IPS-20b (cell line): ENCODE measurements at regions not wholly inside any gene's neighbourhood (a gene's known extent, or its start where the extent isn't known, plus 50 kb on each side); places are given as distances from the start of the nearest gene placed in this dataset.

Experiments
- H3K27ac ChIP-seq: one replicate; pipeline ENCODE4 v1.5.1; 2013; ENCODE audit warnings: low read length
- H3K27me3 ChIP-seq: 2 replicates; pipeline ENCODE4 v1.6.1; 2013; ENCODE audit warnings: mild to moderate bottlenecking, low read length, inconsistent platforms; ENCODE audit not compliant: insufficient read depth
- H3K36me3 ChIP-seq: 2 replicates; pipeline ENCODE4 v1.6.1; 2013; ENCODE audit warnings: low read depth, mild to moderate bottlenecking, inconsistent platforms, low read length, moderate library complexity; ENCODE audit not compliant: insufficient read depth
- H3K4me1 ChIP-seq: 2 replicates; pipeline ENCODE4 v1.6.1; 2013; ENCODE audit warnings: mild to moderate bottlenecking, control low read depth, inconsistent platforms, low read length, moderate library complexity; ENCODE audit not compliant: insufficient read depth
- H3K4me3 ChIP-seq: 2 replicates; pipeline ENCODE4 v1.5.1; 2013; ENCODE audit warnings: mild to moderate bottlenecking, low read length, inconsistent platforms
- H3K9ac ChIP-seq: 2 replicates; pipeline ENCODE4 v1.6.1; 2013; ENCODE audit warnings: low read depth, mild to moderate bottlenecking, inconsistent platforms, low read length, moderate library complexity
- H3K9me3 ChIP-seq: 2 replicates; pipeline ENCODE4 v1.6.1; 2013; ENCODE audit warnings: mild to moderate bottlenecking, low read depth, low read length, inconsistent platforms; ENCODE audit not compliant: insufficient read depth

DNA sequence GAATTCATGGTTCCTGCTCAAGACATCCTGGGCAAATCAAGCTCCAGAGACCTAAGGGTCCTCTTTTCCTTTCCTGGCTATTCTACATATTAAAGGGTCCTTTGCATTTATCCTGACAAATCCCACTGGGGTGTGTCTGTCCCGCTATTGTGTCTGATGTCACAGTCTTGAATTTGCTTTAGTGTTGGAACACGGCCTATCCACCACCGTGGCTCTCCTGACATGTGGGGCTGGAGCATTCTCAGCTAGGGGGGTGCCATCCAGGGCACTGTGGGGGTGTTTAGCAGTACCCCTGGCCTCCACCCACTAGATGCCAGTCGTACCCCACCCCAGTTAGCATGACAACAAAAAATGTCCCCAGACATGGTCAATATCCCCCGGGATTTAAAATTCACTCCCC lies 92.9 kb downstream of the IRF8 start:
- no peak overlapping the region for H3K9ac ChIP-seq
- H3K4me1 ChIP-seq = no peaks in the 10 kb centered on the region
- no peak overlapping the region for H3K27ac ChIP-seq
- H3K4me3 ChIP-seq = no peak overlapping the region
- no peaks in the 10 kb centered on the region for H3K36me3 ChIP-seq
- 0 out of 2 replicates have a peak, but pooled peaks cover 3% of the 10 kb centered on the region for H3K27me3 ChIP-seq
- no peaks in the 10 kb centered on the region for H3K9me3 ChIP-seq

DNA sequence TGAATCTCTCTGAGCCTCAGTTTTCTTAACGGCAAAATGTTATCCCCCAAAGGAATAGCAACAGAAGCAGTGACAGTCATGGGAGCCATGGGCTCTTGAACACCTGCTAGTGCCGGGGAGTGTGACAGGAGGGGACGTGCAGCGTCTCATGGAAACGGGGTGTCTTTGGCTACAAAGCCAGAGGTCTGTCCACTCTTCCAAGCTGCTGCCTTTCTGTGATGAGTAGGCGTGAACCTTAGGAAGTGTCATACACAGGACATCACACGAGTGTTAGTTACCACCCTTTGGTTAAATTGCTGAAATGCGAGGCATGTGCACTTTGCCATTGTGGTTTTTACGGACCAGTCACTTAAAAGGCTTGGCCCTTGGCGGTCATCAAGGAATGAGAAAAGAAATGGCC lies 93.4 kb downstream of the IRF8 start:
- H3K27ac ChIP-seq = no peak overlapping the region
- no peak overlapping the region for H3K4me3 ChIP-seq
- no peaks in the 10 kb centered on the region for H3K36me3 ChIP-seq
- H3K4me1 ChIP-seq = no peaks in the 10 kb centered on the region
- no peaks in the 10 kb centered on the region for H3K9me3 ChIP-seq
- 0 out of 2 replicates have a peak, but pooled peaks cover 3% of the 10 kb centered on the region for H3K27me3 ChIP-seq
- no peak overlapping the region for H3K9ac ChIP-seq

DNA sequence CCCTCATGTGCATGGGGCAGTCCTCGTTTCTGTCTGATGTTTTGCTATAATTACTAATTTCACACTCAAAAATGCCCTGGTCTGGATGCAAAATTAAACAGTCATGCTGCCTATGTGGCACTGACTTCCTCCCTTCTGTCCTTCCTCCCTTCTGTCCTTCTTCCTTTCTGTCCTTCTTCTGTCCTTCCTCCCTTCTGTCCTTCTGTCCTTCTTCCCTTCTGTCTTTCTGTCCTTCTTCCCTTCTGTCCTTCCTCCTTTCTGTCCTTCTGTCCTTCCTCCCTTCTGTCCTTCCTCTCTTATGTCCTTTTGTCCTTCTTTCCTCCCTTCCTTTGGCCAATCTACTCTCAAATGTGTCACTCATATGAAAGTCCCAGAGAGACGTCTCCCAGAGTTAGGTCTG lies 93.8 kb downstream of the IRF8 start:
- no peak overlapping the region for H3K27ac ChIP-seq

DNA sequence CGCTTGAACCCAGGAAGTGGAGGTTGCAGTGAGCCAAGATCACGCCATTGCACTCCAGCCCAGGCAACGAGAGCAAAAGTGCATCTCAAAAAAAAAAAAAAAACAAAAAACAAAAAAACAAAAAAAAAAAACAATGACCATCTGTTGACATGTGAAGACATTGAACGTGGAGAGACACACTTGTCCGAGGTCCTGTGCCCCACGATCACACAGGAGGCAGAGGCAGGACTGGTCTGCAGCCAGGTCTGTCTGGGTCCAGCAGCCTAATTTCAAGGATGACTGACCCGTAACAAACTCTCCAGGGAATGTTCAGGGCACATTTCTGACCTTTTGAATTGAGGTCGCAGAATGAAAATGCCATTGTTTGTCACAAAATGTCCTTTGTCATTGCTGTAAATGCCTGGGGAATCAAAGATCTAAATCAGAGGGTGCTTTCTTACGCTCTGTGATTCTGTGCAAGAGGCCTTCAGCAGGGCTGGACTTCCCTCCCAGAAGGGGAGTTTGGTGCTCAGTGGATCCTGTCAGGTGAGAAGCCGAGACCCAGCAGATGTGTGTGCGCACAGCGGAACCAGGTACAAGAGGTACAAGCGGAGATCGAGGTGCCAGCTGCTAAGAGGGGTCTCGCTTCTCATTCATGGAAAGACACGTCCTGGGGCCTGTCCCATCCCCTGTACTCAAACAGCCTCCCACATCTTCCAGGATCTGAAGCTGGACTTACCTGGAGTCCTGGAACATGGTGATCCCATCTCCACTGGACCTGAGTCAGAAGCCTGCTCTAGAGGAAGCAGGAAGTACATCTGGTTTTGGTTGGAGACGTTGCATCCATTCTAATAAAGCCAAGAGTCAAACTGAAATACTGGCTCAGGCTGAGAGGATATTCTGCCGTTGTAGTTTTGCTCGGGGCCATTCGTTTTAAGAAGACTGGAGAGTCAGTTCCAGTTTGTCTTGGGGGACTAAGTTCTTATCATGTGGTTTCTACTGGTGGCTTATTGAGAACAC lies 95.8 kb downstream of the IRF8 start:
- Histone ChIP-seq H3K27ac (no peak overlapping the region), H3K4me1 (no peaks in the 10 kb centered on the region), H3K27me3 (peaks cover 3% of the 10 kb centered on the region; the same call in 1 of the 2 replicates), H3K4me3 (no peak overlapping the region), H3K9me3 (no peaks in the 10 kb centered on the region), H3K9ac (no peak overlapping the region), H3K36me3 (no peaks in the 10 kb centered on the region)

More for the DNA sequence above, 93.8 kb downstream of the IRF8 start:
- Histone ChIP-seq H3K4me3 (no peak overlapping the region), H3K27me3 (0 out of 2 replicates have a peak, but pooled peaks cover 3% of the 10 kb centered on the region), H3K9ac (no peak overlapping the region), H3K9me3 (no peaks in the 10 kb centered on the region), H3K4me1 (no peaks in the 10 kb centered on the region), H3K36me3 (no peaks in the 10 kb centered on the region)

DNA sequence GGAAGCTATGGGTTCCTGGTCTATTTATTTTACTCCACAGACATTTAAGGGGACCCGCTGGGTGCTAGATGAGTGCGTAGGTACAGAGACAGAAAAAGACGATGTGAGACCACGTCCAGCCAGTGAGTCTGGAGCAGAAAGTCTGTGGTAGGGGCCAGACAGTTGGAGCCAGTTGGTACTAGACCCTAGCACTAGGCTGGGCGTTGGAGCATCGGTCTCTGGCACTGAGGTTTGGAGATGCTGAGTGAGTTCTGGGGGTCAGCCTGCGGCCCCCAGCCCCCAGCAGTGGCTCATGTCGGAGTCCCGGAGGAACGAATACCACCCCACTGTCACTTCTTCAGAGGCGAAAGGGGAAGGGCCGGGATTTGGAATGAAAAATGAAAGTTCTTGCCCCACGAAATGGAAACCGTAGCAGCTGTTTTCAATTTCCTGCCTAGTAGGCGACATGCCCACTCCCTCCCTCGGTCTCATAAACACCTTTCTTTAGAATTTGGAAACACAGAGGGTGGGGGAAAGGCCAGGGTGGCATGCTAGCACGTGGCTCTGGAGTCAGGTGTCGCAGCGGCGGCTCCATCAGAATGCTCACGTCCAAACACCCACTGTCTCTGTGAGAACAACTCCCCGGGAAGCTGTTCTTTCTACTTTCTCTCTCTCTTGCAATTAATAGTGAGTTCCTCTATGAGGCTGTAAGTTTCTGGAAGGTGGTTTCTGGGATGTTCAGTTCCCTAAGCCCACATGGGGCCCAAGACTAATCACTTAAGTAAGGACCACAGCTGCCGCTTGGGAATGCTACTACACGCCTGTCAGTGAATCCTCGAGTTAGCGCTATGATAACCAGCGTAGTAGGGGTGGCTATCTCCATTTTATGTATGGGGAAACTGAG lies 96.8 kb downstream of the IRF8 start:
- Histone ChIP-seq H3K36me3 (no peaks in the 10 kb centered on the region), H3K4me1 (no peaks in the 10 kb centered on the region), H3K9me3 (no peaks in the 10 kb centered on the region), H3K4me3 (no peak overlapping the region), H3K27ac (no peak overlapping the region), H3K9ac (no peak overlapping the region), H3K27me3 (peaks cover 3% of the 10 kb centered on the region; the same call in 1 of the 2 replicates)

DNA sequence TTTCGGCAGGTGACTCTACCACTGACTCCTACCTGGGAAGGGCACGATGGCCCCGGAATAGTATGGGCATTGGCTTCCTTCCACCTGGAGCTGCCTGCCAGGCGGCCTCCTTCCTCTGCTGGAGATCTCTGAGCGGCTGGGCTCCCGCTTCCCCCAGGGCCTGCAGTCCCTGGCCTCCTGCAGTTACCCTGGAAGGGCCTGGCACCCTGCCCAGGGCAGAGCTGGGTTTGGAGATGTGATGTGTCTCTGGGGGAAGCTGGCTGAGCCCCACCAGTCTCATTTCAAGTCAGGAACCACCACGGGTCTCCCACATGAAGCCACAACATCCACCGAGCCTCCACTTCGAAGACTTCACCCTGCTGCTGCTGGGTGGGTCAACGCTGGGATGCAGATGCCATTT lies 97.9 kb downstream of the IRF8 start:
- Histone ChIP-seq H3K36me3 (no peaks in the 10 kb centered on the region), H3K9ac (no peak overlapping the region), H3K9me3 (no peaks in the 10 kb centered on the region), H3K4me1 (no peaks in the 10 kb centered on the region), H3K27ac (no peak overlapping the region), H3K4me3 (no peak overlapping the region), H3K27me3 (peaks cover 3% of the 10 kb centered on the region; the same call in 1 of the 2 replicates)

DNA sequence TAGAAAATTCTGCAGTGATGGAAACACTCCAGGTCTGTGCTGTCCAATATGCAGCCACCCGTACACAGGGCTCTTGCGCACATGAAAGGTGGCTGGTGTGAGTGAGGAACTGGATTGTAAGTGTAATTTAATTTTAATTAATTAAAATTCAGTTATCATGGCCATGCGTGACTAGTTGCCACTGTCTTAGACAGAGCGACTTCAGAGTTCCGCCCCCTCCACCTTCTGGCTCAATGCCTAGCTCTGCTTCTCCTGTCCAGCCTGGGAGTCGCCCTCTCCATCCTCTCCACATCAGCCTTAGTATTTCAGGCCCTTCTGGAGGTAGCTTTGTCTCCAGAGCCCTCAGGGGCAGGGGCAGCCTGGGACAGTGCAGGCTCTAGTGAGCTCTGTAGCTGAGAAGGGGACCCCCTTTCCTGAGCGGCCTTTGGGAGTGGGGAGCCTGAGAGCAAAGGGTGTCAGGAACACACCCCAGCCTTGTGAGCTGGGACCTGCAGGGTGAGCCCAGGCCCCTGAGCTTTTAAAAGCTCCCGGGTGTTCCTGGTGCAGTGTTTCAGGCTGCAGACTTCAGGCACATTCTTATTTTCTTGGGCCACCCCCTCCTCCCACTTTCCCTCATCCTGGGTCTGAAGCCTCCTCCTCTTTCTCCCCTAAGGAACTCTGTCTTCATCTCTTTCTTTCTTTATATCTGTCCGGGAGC lies 99.4 kb downstream of the IRF8 start:
- H3K9ac ChIP-seq = no peak overlapping the region
- no peaks in the 10 kb centered on the region for H3K36me3 ChIP-seq
- H3K4me1 ChIP-seq = no peaks in the 10 kb centered on the region
- no peak overlapping the region for H3K27ac ChIP-seq
- H3K27me3 ChIP-seq = peaks cover 3% of the 10 kb centered on the region; the same call in 1 of the 2 replicates
- no peaks in the 10 kb centered on the region for H3K9me3 ChIP-seq
- H3K4me3 ChIP-seq = no peak overlapping the region

DNA sequence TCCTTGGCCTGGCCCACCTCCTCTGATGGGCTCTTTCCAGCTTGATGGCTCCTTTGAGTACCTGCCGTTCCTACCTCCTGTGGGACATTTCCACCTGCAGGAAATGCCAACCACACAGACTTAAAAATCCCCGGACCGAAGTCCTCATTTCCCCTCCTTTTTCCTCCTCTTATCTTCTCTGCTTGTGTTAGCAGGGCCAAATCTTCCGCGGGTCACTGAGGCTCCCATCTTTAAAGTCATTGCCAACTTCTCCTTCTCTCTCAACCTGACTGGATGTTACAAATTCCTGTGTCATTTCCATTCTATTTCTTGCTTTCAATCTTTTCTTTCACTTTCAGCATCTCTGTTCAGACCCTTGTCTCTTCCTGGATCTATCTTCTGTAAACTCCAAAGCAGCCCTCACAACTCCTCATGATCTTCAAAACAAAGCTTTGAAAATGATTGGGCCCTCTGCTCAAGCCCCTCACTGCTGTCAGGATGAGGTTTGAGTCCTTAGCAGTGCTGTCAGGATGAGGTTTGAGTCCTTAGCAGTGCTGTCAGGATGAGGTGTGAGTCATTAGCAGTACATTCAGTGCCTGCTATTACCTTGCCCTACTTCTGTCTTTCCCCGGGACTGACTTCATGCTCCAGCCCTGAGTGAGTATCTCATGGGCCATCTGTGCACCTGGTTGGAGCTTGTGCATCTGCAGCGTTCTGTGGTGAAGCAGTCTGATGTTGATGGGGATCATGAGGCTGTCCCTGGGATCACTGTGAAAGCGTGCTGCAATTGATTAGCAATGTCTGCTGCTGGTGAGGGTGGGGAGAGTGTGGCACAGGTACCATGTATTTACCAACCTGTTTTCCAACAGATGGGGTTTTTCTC lies 100.1 kb downstream of the IRF8 start:
- Histone ChIP-seq H3K4me1 (no peaks in the 10 kb centered on the region), H3K27me3 (peaks cover 3% of the 10 kb centered on the region; the same call in 1 of the 2 replicates), H3K9me3 (no peaks in the 10 kb centered on the region), H3K9ac (no peak overlapping the region), H3K27ac (no peak overlapping the region), H3K4me3 (no peak overlapping the region), H3K36me3 (no peaks in the 10 kb centered on the region)

DNA sequence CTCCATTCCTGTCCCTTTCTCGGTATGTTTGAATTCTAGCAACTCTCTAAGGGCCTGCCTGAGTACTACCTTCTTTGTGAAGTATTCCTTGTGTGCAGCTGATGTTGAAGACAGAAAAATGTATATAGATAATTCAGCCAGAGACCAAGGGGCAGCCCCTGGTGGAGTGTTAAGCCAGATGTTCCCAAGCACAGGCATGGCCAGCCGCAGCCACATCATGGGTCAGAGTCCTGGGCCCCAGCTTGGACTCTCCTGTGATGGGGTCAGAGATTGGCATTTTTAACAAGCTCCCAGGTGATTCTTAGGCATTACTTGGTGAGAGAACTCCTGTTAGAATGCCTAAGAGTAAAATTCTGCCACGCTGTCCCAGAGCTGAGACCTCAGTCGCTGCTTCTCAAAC lies 100.8 kb downstream of the IRF8 start:
- no peaks in the 10 kb centered on the region for H3K9me3 ChIP-seq
- H3K4me3 ChIP-seq = no peak overlapping the region
- H3K27ac ChIP-seq = no peak overlapping the region
- H3K9ac ChIP-seq = no peak overlapping the region
- no peaks in the 10 kb centered on the region for H3K36me3 ChIP-seq
- no peaks in the 10 kb centered on the region for H3K4me1 ChIP-seq
- H3K27me3 ChIP-seq = peaks cover 3% of the 10 kb centered on the region; the same call in 1 of the 2 replicates

DNA sequence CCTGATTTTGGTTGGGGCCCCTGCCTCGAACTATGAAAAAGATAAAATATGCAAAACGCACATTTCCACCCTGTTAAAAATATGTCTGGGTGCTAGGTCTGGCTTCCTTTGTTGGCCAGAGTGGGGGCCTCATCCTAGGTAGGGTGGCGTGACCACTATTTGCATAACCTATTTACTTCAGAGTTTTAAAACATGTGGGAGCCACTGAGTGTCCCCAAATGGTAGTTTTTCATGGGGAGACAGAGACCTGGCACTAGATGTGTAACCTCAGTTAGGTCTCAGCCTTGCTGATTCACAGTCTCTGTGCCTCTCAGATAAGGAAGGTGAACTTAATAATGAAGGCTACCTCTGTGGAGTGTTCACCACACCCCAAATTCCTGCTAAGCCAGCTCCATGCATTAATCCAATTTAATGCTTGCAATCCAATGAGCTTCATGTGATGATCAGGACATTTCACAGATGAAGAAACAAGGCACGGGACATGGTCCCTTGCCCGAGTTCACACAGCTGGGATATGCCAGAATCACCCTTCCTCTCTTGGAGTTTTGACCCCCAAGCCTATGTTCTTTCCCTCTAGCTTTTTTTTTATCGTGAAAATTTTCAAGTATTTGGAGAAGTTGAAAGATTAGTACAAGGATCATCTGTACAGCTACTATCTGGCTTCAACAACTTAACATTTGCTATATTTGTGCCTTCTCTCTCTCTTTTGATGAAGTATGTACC lies 103.4 kb downstream of the IRF8 start:
- no peak overlapping the region for H3K9ac ChIP-seq
- no peaks in the 10 kb centered on the region for H3K9me3 ChIP-seq
- H3K4me1 ChIP-seq = no peaks in the 10 kb centered on the region
- H3K36me3 ChIP-seq = no peaks in the 10 kb centered on the region
- H3K27me3 ChIP-seq = peaks cover under 1% of the 10 kb centered on the region
- H3K27ac ChIP-seq = no peak overlapping the region
- no peak overlapping the region for H3K4me3 ChIP-seq
